ENCODE measurements at regions not wholly inside any gene's neighbourhood (a gene's known extent, or its start where the extent isn't known, plus 50 kb on each side); places are given as distances from the start of the nearest gene placed in this dataset.

DNA sequence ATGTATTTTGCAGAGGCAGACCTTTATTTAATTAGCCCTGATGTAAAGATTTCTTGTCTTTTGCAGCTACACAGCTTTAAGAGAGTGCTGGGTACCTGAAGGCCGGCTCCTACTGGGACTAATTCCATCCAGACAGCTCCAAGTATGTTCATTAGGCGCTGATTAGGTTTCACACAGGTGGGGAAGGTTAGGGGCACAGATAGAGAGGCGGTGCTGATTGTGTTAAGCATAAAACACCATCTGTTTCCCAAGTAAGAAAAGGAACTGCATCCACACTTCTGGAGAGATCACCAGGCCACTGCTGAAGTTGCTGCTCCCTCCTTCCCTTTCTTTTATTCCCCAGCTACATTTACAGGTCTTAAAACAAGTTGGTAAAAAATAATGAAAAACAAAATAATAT, 349.5 kb downstream of the ZIC3 start:
- TF ChIP-seq, protein P1, sequence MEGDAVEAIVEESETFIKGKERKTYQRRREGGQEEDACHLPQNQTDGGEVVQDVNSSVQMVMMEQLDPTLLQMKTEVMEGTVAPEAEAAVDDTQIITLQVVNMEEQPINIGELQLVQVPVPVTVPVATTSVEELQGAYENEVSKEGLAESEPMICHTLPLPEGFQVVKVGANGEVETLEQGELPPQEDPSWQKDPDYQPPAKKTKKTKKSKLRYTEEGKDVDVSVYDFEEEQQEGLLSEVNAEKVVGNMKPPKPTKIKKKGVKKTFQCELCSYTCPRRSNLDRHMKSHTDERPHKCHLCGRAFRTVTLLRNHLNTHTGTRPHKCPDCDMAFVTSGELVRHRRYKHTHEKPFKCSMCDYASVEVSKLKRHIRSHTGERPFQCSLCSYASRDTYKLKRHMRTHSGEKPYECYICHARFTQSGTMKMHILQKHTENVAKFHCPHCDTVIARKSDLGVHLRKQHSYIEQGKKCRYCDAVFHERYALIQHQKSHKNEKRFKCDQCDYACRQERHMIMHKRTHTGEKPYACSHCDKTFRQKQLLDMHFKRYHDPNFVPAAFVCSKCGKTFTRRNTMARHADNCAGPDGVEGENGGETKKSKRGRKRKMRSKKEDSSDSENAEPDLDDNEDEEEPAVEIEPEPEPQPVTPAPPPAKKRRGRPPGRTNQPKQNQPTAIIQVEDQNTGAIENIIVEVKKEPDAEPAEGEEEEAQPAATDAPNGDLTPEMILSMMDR (IDR thresholded peaks at IDR 0.05) = no peak
- TF ChIP-seq POLR2A (IDR thresholded peaks at IDR 0.05) (no peak), POLR2AphosphoS5 (IDR thresholded peaks at IDR 0.05) (no peak), EP300 (IDR thresholded peaks at IDR 0.05) (no peak)
